ENCODE measurements at regions not wholly inside any gene's neighbourhood (a gene's known extent, or its start where the extent isn't known, plus 50 kb on each side); places are given as distances from the start of the nearest gene placed in this dataset.

DNA sequence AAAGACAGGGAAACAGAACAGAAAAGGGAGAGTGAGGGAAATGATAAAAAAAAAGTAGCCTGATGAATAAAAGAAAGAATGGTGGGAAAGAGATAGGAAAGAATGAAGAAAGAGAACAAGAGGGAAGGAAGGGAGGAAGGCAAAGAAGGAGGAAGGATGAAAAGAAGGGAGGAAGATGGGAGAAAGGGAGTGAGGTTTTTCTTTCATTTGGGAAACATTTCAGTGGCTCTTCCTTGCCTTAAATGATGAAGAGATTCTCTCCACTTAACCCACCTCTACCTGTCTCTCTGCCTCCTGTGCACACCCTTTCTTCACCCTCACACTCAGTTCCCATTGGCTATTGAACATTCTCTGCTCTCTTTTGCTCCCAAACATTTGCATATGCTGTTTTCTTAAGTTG lies 222.1 kb upstream of the DEFB112 start:
- no peak for TF ChIP-seq EZH2phosphoT487 (IDR thresholded peaks at IDR 0.05; ENCODE audit: low read depth)
- TF ChIP-seq, protein P1, sequence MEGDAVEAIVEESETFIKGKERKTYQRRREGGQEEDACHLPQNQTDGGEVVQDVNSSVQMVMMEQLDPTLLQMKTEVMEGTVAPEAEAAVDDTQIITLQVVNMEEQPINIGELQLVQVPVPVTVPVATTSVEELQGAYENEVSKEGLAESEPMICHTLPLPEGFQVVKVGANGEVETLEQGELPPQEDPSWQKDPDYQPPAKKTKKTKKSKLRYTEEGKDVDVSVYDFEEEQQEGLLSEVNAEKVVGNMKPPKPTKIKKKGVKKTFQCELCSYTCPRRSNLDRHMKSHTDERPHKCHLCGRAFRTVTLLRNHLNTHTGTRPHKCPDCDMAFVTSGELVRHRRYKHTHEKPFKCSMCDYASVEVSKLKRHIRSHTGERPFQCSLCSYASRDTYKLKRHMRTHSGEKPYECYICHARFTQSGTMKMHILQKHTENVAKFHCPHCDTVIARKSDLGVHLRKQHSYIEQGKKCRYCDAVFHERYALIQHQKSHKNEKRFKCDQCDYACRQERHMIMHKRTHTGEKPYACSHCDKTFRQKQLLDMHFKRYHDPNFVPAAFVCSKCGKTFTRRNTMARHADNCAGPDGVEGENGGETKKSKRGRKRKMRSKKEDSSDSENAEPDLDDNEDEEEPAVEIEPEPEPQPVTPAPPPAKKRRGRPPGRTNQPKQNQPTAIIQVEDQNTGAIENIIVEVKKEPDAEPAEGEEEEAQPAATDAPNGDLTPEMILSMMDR (IDR thresholded peaks at IDR 0.05; ENCODE audit: low read depth, low read length), result no peak
- H4K20me1 ChIP-seq (ENCODE audit: insufficient read depth, low read length), result no peaks in the 10 kb centered on the region
- no peak overlapping the region for H2AFZ ChIP-seq (ENCODE audit: low read depth, low read length)

DNA sequence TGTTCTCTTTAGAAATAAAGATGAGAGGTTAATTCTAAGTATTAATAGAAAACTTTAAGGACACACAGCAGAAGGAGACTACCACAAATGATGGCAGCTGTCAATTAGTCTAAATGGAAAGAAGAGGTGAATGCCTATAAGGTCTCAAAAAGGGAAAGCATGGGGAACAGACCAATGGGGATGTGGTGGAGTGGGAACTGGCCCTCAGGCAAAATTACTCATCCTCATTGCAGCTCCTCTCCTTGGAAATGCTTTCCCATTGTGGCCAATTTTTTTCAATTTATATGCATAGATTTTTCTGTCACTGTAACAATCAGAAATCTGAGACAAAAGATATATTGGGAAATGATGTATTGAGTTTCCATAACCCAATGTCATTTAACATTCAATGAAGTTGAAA lies 222.9 kb upstream of the DEFB112 start:
- Histone ChIP-seq H3K79me2 (ENCODE audit: low read length) (no peaks in the 10 kb centered on the region), H3K4me1 (ENCODE audit: low read length) (no peaks in the 10 kb centered on the region), H3K4me2 (ENCODE audit: low read length) (no peak overlapping the region), H3K9me3 (ENCODE audit: insufficient read depth, low read length) (no peaks in the 10 kb centered on the region), H3K27me3 (ENCODE audit: low read depth, low read length) (no peaks in the 10 kb centered on the region), H3K4me3 (ENCODE audit: low read length) (no peak overlapping the region), H2AFZ (ENCODE audit: low read depth, low read length) (no peak overlapping the region), H3K36me3 (replicated peaks; ENCODE audit: low read depth, low read length) (no peaks in the 10 kb centered on the region), H3K27ac (ENCODE audit: low read length) (no peak overlapping the region), H4K20me1 (ENCODE audit: insufficient read depth, low read length) (no peaks in the 10 kb centered on the region), H3K9ac (ENCODE audit: low read length) (no peak overlapping the region)
- no peak for TF ChIP-seq EZH2phosphoT487 (IDR thresholded peaks at IDR 0.05; ENCODE audit: low read depth)
- TF ChIP-seq, protein P1 (IDR thresholded peaks at IDR 0.05; ENCODE audit: low read depth, low read length), result no peak

More for the DNA sequence above, 222.1 kb upstream of the DEFB112 start:
- Histone ChIP-seq H3K4me3 (ENCODE audit: low read length) (no peak overlapping the region), H3K9me3 (ENCODE audit: insufficient read depth, low read length) (no peaks in the 10 kb centered on the region), H3K4me1 (ENCODE audit: low read length) (no peaks in the 10 kb centered on the region), H3K4me2 (ENCODE audit: low read length) (no peak overlapping the region), H3K79me2 (ENCODE audit: low read length) (no peaks in the 10 kb centered on the region), H3K27ac (ENCODE audit: low read length) (no peak overlapping the region), H3K27me3 (ENCODE audit: low read depth, low read length) (no peaks in the 10 kb centered on the region), H3K36me3 (replicated peaks; ENCODE audit: low read depth, low read length) (no peaks in the 10 kb centered on the region), H3K9ac (ENCODE audit: low read length) (no peak overlapping the region)

DNA sequence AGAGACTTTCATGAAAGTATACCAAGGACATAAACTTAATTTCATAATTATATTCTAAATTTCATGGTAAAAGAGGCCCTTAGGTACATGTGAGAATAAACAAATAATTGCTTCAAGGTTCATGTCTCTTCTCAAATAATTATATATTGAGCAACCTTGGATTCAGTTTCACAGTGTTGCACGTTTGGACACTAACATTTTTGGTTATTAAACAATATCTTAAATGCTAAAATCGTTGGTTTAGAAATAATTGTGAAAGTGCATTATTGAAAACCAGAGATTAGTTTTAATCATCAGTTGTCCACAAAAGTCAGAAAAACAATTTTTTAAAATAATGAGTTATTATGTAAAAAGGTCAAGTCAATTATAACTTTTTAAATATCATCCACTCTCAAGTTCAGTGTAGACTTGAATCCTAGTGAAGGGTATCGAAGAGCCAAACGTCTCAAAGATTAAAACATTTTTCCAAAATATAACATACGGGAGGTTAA lies 227.1 kb upstream of the DEFB112 start:
- Histone ChIP-seq H3K27me3 (ENCODE audit: low read depth, low read length) (no peaks in the 10 kb centered on the region), H3K4me1 (ENCODE audit: low read length) (no peaks in the 10 kb centered on the region), H3K4me2 (ENCODE audit: low read length) (no peak overlapping the region), H3K9me3 (ENCODE audit: insufficient read depth, low read length) (no peaks in the 10 kb centered on the region), H3K79me2 (ENCODE audit: low read length) (no peaks in the 10 kb centered on the region), H3K27ac (ENCODE audit: low read length) (no peak overlapping the region), H3K36me3 (replicated peaks; ENCODE audit: low read depth, low read length) (no peaks in the 10 kb centered on the region), H2AFZ (ENCODE audit: low read depth, low read length) (no peak overlapping the region), H3K9ac (ENCODE audit: low read length) (no peak overlapping the region), H4K20me1 (ENCODE audit: insufficient read depth, low read length) (no peaks in the 10 kb centered on the region), H3K4me3 (ENCODE audit: low read length) (no peak overlapping the region)
- TF ChIP-seq, protein P1 (IDR thresholded peaks at IDR 0.05; ENCODE audit: low read depth, low read length), result no peak
- no peak for TF ChIP-seq EZH2phosphoT487 (IDR thresholded peaks at IDR 0.05; ENCODE audit: low read depth)

DNA sequence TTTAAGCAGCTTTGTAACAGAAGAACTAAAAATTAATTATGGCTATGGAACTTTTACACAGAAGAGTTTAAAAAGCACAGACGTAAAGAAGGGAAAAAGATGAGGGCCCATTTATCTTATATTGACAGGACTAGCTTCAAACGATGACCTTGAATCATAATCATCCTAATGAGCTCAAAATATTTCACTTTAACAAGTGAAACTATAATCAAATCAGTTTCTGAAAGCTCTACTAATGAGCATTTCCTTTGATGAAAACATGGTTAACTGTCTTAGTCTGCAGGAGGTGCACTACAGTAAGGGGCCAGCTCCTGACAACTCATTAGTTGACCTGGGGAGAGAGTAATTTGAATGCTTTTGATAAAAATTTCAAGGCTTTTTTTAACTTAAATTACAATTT lies 228.0 kb upstream of the DEFB112 start:
- Histone ChIP-seq H3K27me3 (ENCODE audit: low read depth, low read length) (no peaks in the 10 kb centered on the region), H3K36me3 (replicated peaks; ENCODE audit: low read depth, low read length) (no peaks in the 10 kb centered on the region), H3K79me2 (ENCODE audit: low read length) (no peaks in the 10 kb centered on the region), H3K4me2 (ENCODE audit: low read length) (no peak overlapping the region), H3K27ac (ENCODE audit: low read length) (no peak overlapping the region), H4K20me1 (ENCODE audit: insufficient read depth, low read length) (no peaks in the 10 kb centered on the region), H3K4me1 (ENCODE audit: low read length) (no peaks in the 10 kb centered on the region), H2AFZ (ENCODE audit: low read depth, low read length) (no peak overlapping the region; the same call in 1 of the 2 replicates), H3K9me3 (ENCODE audit: insufficient read depth, low read length) (no peaks in the 10 kb centered on the region), H3K9ac (ENCODE audit: low read length) (no peak overlapping the region), H3K4me3 (ENCODE audit: low read length) (no peak overlapping the region)
- TF ChIP-seq, protein P1 (IDR thresholded peaks at IDR 0.05; ENCODE audit: low read depth, low read length), result no peak
- no peak for TF ChIP-seq EZH2phosphoT487 (IDR thresholded peaks at IDR 0.05; ENCODE audit: low read depth)
